ENCODE measurements at regions not wholly inside any gene's neighbourhood (a gene's known extent, or its start where the extent isn't known, plus 50 kb on each side); places are given as distances from the start of the nearest gene placed in this dataset.
"Not testable (repeated sequence)": the region's sequence is repeated elsewhere in the genome, so short reads cannot be mapped to it uniquely, and the experiment has no call there.

GRCh38 chr5:174431504-174431903 is 292.9 kb upstream of the MSX2 start:
- no peak for DNase-seq

DNA sequence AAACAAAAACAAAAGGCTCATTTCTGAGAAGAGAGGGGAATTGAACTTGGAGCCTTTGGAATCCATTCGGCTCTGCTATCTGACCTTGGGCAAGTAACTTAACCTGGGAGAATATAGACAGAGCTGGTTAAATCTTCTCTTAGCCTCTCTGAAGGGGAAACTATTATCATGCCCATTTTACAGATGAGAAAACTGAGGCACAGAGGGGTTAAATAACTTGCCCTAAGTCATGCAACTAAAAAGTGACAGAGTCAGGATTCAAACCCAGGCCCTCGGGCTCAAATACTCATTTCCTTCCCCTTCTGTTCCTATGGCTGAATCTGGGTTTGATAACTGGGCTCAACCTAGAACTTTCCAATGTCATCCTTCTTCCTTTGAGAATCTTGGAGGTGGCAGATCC is 291.3 kb upstream of the MSX2 start:
- DNase-seq, result no peak

- DNase-seq, result peak in 1 of 3 donors; percentile 24
These were observed 287.6 kb upstream of the MSX2 start for GRCh38 chr5:174436750-174437149.

GRCh38 chr5:174444479-174445188 is 279.7 kb upstream of the MSX2 start:
- DNase-seq, result peak in 1 of 3 donors; percentile 20

- no peak for DNase-seq
These were observed 277.9 kb upstream of the MSX2 start for GRCh38 chr5:174446446-174446845.

- no peak for DNase-seq
These were observed 277.4 kb upstream of the MSX2 start for GRCh38 chr5:174446988-174447387.

GRCh38 chr5:174448041-174448440 is 276.3 kb upstream of the MSX2 start:
- DNase-seq, result no peak

DNA sequence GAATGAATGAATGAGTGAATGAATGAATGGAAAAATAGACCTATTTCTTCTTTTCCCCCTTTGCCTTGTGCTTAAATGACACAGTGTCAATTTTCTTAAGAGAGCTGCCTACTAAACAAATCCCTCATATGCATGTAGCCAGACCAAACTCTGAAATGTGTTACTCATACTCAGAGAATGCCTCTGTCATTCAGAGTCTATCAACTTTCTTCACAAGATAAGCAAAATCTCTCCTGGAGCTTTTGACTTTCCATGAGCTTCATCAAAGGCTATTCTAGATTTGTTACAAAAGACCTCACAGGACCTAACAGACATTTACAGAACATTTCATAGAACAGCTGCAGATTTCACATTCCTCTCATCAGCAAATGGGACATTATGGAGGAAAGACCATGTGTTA is 275.7 kb upstream of the MSX2 start:
- DNase-seq, result no peak

GRCh38 chr5:174453690-174454089 is 270.7 kb upstream of the MSX2 start:
- DNase-seq, result no peak

- DNase-seq, result no peak
These were observed 269.9 kb upstream of the MSX2 start for GRCh38 chr5:174454464-174454863.

- no peak for DNase-seq
These were observed 269.5 kb upstream of the MSX2 start for GRCh38 chr5:174454890-174455289.

GRCh38 chr5:174455301-174455700 is 269.1 kb upstream of the MSX2 start:
- DNase-seq, result no peak

DNA sequence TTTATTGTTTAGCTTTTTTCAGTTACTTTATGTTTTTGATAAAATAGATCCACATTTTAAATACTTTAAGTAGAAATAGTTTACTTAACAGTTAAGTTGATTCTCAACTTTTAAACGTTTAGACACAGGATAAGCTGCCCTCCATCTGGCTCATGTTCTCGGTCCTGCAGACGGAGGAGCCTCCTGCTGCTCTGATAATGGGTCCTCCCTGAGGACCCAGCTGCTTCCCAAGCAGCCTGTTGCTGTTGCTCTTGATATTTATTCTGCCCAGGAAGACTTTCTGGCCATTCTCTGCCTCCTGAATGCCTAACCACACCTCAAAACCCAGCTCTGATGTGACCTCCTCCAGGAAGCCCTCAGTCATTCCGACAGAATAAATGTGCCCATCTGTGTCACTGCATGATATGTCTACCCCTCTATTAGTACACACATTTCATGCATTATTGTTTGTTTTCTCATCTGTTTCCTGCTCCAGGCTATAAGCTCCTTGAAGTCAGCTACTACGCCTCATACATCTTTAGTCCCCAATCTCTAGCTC is 267.2 kb upstream of the MSX2 start:
- no peak for DNase-seq

GRCh38 chr5:174459071-174459702 is 265.2 kb upstream of the MSX2 start:
- no peak for DNase-seq

GRCh38 chr5:174459832-174460448 is 264.4 kb upstream of the MSX2 start:
- DNase-seq, result no peak

DNA sequence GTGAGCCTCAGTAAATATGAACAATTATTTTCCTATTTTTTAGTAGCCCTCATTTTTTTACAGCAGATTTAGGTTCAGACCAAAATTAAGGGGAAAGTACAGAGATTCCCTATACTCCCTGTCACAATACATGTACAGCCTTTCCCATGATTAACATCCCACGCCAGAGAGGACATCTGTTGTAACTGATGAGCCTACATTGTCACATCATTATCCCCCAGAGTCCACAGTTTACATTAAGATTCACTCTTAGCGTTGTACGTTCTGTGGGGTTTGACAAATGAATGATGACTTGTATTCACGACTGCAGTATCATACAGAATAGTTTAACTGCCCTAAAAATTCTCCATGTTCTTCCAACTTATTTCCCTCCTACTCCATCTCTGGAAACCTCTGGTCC is 262.3 kb upstream of the MSX2 start:
- no peak for DNase-seq

GRCh38 chr5:174464504-174465165 is 259.7 kb upstream of the MSX2 start:
- no peak for DNase-seq

DNA sequence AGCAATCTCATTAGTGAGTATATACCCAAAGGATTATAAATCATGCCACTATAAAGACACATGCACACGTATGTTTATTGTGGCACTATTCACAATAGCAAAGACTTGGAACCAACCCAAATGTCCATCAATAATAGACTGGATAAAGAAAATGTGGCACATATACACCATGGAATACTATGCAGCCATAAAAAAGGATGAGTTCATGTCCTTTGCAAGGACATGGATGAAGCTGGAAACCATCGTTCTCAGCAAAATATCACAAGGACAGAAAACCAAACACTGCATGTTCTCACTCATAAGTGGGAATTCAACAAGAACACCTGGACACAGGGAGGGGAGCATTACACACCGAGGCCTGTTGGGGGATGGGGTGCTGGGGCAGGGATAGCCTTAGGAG is 252.9 kb upstream of the MSX2 start:
- not testable (repeated sequence) for DNase-seq

DNA sequence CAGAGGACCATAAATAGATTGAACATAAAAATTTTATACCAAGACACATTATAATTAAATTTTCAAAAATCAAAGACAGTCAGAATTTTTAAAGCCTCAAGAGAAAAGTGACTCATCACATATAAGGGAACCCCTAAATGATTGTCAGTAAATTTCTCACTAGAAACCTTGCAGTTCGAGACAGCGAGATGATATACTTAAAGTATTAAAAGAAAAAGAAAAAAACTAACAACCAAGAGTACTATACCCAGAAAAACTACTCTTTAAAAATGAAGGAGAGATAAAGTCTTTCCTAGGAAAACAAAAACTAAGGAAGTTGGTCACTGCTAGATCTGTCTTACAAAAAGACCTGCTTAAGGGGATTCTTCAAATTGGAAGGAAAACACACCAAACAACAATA is 251.4 kb upstream of the MSX2 start:
- no peak for DNase-seq

GRCh38 chr5:174476001-174476400 is 248.4 kb upstream of the MSX2 start:
- DNase-seq, result not testable (repeated sequence)

DNA sequence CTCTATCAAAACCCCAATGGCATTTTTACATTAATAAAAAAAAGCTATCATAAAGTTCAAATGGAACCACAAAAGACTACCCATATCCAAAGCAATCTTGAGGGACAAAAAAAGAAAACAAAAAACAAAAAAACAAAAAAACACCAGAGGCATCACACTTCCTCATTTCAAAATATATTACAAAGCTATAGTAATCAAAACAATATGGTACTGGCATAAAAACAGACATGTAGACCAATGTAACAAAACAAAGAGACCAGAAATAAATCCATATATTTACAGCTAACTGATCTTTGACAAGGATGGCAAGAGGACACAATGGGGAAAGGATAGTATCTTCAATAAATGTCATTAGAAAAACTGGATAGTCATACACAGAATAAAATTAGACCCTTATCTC is 245.1 kb upstream of the MSX2 start:
- DNase-seq, result no peak

DNA sequence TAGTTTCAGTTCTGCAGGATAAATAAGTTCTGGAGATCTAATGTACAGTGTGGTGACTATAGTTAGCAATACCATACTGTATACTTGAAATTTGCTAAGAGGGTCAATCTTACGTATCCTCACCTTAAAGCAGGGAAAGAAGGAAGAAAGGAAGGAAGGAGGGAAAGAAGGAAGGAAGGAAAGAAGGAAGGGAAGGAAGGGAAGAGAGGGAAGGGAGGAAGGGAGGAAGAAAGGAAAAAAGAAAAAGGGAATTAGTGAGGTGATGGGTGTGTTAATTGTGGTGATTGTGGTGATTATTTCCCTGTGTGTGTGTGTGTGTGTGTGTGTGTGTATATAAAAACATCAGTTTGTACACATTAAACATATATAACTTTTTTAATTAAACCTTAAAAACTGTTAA is 242.6 kb upstream of the MSX2 start:
- no peak for DNase-seq

- DNase-seq, result no peak
These were observed 241.8 kb upstream of the MSX2 start for GRCh38 chr5:174482607-174483024.

Measured in muscle of back (tissue), 3 donors.